PC-3 (cell line): ENCODE measurements at regions not wholly inside any gene's neighbourhood (a gene's known extent, or its start where the extent isn't known, plus 50 kb on each side); places are given as distances from the start of the nearest gene placed in this dataset.

Experiments
- ATAC-seq: fragments of 200-7000 bp; cut with Tn5 transposase; 2 replicates; pipeline ENCODE4 v1.9.1; 2020; ENCODE audit warnings: mild to moderate bottlenecking, moderate library complexity
- BruUV-seq: library from RNA; stranded (reverse); fragments of 400-500 nt; replicated peaks from 2 replicates; lab custom pipeline; 2021; lab: Mats Ljungman, UMichigan
- CTCF ChIA-PET: fragments of 300-600 bp; sonication (Branson Sonifier 250); formaldehyde crosslinking; loops from one replicate; lab custom pipeline; 2022; ENCODE audit warnings: antibody characterized with exemption; lab: Charles Lee
- POLR2A ChIA-PET: fragments of 300-600 bp; sonication (Branson Sonifier 250); formaldehyde crosslinking; loops from one replicate; lab custom pipeline; 2022; ENCODE audit warnings: antibody characterized with exemption; ENCODE audit not compliant: unreplicated experiment; lab: Charles Lee
- DNase-seq: peaks from one replicate; pipeline ENCODE4 v3.0.0-alpha.2; 2015
- H2AFZ ChIP-seq: fragments of 300-600 bp; sonication (generic); 2 replicates; pipeline ENCODE4 v1.6.0; 2016; ENCODE audit warnings: antibody characterized with exemption, low read length
- H3F3A ChIP-seq: fragments of 300-600 bp; sonication (generic); one replicate; pipeline ENCODE4 v1.6.0; 2017; ENCODE audit warnings: antibody characterized with exemption, low read length, control low read depth, mild to moderate bottlenecking; ENCODE audit not compliant: unreplicated experiment
- H3K27ac ChIP-seq: fragments of 300-600 bp; sonication (generic); 2 replicates; pipeline ENCODE4 v1.5.1; 2016; ENCODE audit warnings: mild to moderate bottlenecking, low read length
- H3K27me3 ChIP-seq: fragments of 300-600 bp; sonication (generic); 2 replicates; pipeline ENCODE4 v1.6.1; 2016; ENCODE audit warnings: low read length, mixed read lengths
- H3K36me3 ChIP-seq: fragments of 300-600 bp; sonication (generic); 2 replicates; pipeline ENCODE4 v1.6.1; 2016; ENCODE audit warnings: low read depth, mixed run types, low read length, mixed read lengths
- H3K4me1 ChIP-seq: fragments of 300-600 bp; sonication (generic); 2 replicates; pipeline ENCODE4 v1.5.1; 2016; ENCODE audit warnings: low read length; ENCODE audit not compliant: insufficient read depth
- H3K4me2 ChIP-seq: fragments of 300-600 bp; sonication (generic); 2 replicates; pipeline ENCODE4 v1.6.0; 2016; ENCODE audit warnings: low read length
- H3K4me3 ChIP-seq: fragments of 300-600 bp; sonication (generic); 2 replicates; pipeline ENCODE4 v1.5.1; 2016; ENCODE audit warnings: mild to moderate bottlenecking, low read length, mixed read lengths
- H3K79me2 ChIP-seq: fragments of 300-600 bp; sonication (generic); 2 replicates; pipeline ENCODE4 v1.6.1; 2017; ENCODE audit warnings: low read length, mixed read lengths
- H3K9ac ChIP-seq: fragments of 300-600 bp; sonication (generic); 2 replicates; pipeline ENCODE4 v1.6.0; 2016; ENCODE audit warnings: mild to moderate bottlenecking, low read length
- H3K9me2 ChIP-seq: fragments of 300-600 bp; sonication (generic); replicated peaks from 2 replicates; pipeline ENCODE4 v1.6.1; 2016; ENCODE audit warnings: mixed run types, low read length, mixed read lengths
- H3K9me3 ChIP-seq: fragments of 300-600 bp; sonication (generic); 2 replicates; pipeline ENCODE4 v1.6.1; 2016; ENCODE audit warnings: low read length, mixed read lengths
- H4K20me1 ChIP-seq: fragments of 300-600 bp; sonication (generic); 2 replicates; pipeline ENCODE4 v1.6.1; 2016; ENCODE audit warnings: low read length, mixed read lengths
- EZH2 ChIP-seq: fragments of 300-600 bp; sonication (generic); IDR thresholded peaks from one replicate; pipeline ENCODE4 v1.6.1; 2017; ENCODE audit warnings: antibody characterized with exemption, mild to moderate bottlenecking, low read length; ENCODE audit not compliant: unreplicated experiment
- EZH2phosphoT487 ChIP-seq: fragments of 300-600 bp; sonication (generic); IDR thresholded peaks from 2 replicates; pipeline ENCODE4 v1.6.1; 2018; ENCODE audit warnings: mild to moderate bottlenecking, antibody characterized with exemption, low read length, borderline replicate concordance
- intact Hi-C: fragments of 100-400 bp; cut with micrococcal nuclease; formaldehyde crosslinking; loops from 2 replicates; pipeline ENCODE4 v1.9.0; 2023
- TF ChIP-seq, protein P1 (sequence below): fragments of 300-600 bp; sonication (generic); conservative IDR thresholded peaks from 2 replicates; pipeline ENCODE4 v1.5.1; 2017; ENCODE audit warnings: antibody characterized with exemption, low read depth, mild to moderate bottlenecking, low read length

DNA sequence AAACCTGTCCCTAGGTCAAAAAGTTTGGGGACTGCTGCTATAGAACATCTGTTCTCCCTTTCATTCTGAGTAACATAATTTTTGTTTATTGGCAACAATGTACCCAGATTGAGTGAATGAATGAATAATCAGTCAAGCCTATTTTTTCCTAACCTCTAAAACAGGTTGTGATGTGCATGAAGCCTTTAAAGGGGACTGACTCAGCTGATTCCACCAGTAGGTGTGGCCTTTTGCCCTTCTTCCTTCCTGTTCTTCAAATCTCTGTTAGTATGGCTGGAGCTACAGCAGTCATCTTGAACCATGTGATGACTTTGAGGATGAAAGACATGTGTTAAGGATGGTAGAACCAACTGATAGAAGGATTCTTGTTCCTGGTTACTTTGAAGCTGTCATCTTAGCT, 476.1 kb downstream of the NUF2 start:
- no peaks in the 10 kb centered on the region for H3F3A ChIP-seq
- no peaks in the 10 kb centered on the region for H3K36me3 ChIP-seq
- ATAC-seq = no peak
- no TSS peak for BruUV-seq
- no peak overlapping the region for H3K9ac ChIP-seq
- no peak overlapping the region for H3K4me2 ChIP-seq
- ChIA-PET CTCF (no interaction called here), POLR2A (no interaction called here)
- H3K4me1 ChIP-seq = peaks cover 16% of the 10 kb centered on the region
- H3K27me3 ChIP-seq = no peaks in the 10 kb centered on the region
- no peaks in the 10 kb centered on the region for H3K79me2 ChIP-seq
- H4K20me1 ChIP-seq = 0 out of 2 replicates have a peak, but pooled peaks cover 3% of the 10 kb centered on the region
- no peak for DNase-seq
- no peaks in the 10 kb centered on the region for H3K9me2 ChIP-seq
- H2AFZ ChIP-seq = no peak overlapping the region
- TF ChIP-seq EZH2phosphoT487 (no peak), EZH2 (no peak)
- TF ChIP-seq, protein P1, sequence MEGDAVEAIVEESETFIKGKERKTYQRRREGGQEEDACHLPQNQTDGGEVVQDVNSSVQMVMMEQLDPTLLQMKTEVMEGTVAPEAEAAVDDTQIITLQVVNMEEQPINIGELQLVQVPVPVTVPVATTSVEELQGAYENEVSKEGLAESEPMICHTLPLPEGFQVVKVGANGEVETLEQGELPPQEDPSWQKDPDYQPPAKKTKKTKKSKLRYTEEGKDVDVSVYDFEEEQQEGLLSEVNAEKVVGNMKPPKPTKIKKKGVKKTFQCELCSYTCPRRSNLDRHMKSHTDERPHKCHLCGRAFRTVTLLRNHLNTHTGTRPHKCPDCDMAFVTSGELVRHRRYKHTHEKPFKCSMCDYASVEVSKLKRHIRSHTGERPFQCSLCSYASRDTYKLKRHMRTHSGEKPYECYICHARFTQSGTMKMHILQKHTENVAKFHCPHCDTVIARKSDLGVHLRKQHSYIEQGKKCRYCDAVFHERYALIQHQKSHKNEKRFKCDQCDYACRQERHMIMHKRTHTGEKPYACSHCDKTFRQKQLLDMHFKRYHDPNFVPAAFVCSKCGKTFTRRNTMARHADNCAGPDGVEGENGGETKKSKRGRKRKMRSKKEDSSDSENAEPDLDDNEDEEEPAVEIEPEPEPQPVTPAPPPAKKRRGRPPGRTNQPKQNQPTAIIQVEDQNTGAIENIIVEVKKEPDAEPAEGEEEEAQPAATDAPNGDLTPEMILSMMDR = no peak
- intact Hi-C loops = loop anchor here (5.0 kb wide), 1 partner anchor 136 kb away; no protein-coding TSS in a partner anchor
- no peaks in the 10 kb centered on the region for H3K9me3 ChIP-seq
- H3K4me3 ChIP-seq = no peak overlapping the region
- H3K27ac ChIP-seq = no peak overlapping the region

DNA sequence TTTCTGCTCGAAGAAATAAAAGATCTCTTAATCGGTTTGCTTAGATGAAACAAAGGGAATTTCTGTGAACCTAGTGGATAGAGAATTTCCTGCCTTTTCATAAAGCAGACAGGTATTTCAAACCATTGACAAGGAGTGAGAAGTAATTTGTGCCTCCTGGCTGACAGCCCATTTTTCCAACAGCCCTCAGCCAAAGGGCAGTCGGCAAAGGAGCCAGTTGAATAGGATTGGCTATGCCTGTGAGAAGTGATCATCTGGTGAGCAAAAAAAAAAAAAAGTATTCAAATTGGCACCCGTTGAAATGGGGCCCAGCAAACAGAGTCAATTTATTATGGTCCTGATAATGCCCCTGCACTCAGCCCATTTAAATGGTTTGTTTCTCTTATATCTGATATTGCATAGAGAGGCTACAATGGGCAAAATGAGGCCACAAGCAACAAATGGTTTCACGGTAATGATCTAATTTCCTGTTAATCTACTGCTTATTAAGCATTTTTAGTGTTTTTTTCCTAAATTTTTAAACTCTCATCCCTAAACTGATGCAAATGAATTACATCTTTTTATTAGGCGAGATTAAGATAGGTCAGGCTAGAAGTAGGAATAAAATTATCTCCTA, 477.5 kb downstream of the NUF2 start:
- ChIA-PET CTCF (no interaction called here), POLR2A (no interaction called here)
- Histone ChIP-seq H3K9me3 (no peaks in the 10 kb centered on the region), H3K4me2 (no peak overlapping the region), H3K27ac (no peak overlapping the region), H3K27me3 (no peaks in the 10 kb centered on the region), H3F3A (no peaks in the 10 kb centered on the region), H4K20me1 (0 out of 2 replicates have a peak, but pooled peaks cover 3% of the 10 kb centered on the region), H3K9me2 (no peaks in the 10 kb centered on the region), H3K9ac (no peak overlapping the region), H3K4me3 (no peak overlapping the region), H3K36me3 (no peaks in the 10 kb centered on the region), H2AFZ (no peak overlapping the region), H3K79me2 (no peaks in the 10 kb centered on the region), H3K4me1 (peaks cover 16% of the 10 kb centered on the region)
- TF ChIP-seq EZH2phosphoT487 (no peak), EZH2 (no peak)
- TF ChIP-seq, protein P1 = no peak
- ATAC-seq (no peak), DNase-seq (no peak)
- intact Hi-C loops = loop anchor here (5.0 kb wide), 1 partner anchor 137 kb away; no protein-coding TSS in a partner anchor
- no TSS peak for BruUV-seq

DNA sequence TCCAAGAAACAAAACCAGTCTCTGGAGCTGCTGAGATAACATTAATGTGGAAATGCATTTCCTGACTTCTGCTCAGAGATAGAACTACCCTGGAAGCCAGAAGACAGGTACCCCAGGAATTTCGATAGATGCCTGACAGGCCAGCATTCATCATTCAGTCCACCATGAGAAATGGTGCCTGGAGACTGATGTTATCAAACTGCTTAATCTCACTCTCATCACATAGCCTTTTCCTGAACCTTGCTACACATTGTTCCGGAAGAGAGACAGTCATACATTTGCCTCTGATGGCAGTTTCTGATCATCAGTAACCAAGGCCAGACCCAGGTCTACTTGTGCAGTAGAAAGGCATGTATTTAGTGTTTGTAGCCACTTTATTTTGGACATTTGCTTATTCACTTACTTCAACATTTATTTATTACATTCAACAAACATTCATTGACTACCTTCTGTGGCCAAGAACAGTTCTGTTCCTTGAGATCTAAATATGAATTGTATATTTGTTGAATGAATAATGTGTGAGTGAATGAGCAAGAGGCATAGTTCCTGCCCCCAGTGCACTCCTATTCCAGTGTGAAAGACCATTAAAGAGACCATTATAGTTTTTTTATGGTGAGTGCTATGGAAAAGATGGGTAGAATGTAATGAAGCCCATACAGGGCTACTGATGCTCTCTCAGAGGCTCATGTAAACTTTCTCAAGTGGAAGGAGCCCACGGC, 485.7 kb downstream of the NUF2 start:
- intact Hi-C loops = loop anchor here (10.0 kb wide), 1 partner anchor 273 kb away; no protein-coding TSS in a partner anchor

More for the DNA sequence above, 485.7 kb downstream of the NUF2 start:
- Histone ChIP-seq H3K4me3 (no peak overlapping the region), H3K79me2 (no peaks in the 10 kb centered on the region), H3K4me2 (no peak overlapping the region), H3K4me1 (no peaks in the 10 kb centered on the region), H3K27me3 (no peaks in the 10 kb centered on the region), H3K27ac (no peak overlapping the region), H3F3A (no peaks in the 10 kb centered on the region), H2AFZ (no peak overlapping the region), H4K20me1 (no peaks in the 10 kb centered on the region), H3K36me3 (no peaks in the 10 kb centered on the region), H3K9ac (no peak overlapping the region), H3K9me3 (no peaks in the 10 kb centered on the region), H3K9me2 (no peaks in the 10 kb centered on the region)
- BruUV-seq = no TSS peak
- ATAC-seq (no peak), DNase-seq (no peak)
- ChIA-PET POLR2A (no interaction called here), CTCF (no interaction called here)
- TF ChIP-seq EZH2phosphoT487 (no peak), EZH2 (no peak)
- TF ChIP-seq, protein P1 = no peak
